HL-60 (cell line): ENCODE measurements at regions not wholly inside any gene's neighbourhood (a gene's known extent, or its start where the extent isn't known, plus 50 kb on each side); places are given as distances from the start of the nearest gene placed in this dataset.

Source experiments
- CTCF ChIP-seq: IDR thresholded peaks from one replicate; pipeline ENCODE4 v1.5.1; 2011; ENCODE audit warnings: low read length, control low read depth, inconsistent platforms; ENCODE audit not compliant: insufficient read depth
- GABPA ChIP-seq: IDR thresholded peaks from 2 replicates; pipeline ENCODE4 v1.6.1; 2012; ENCODE audit warnings: low read depth
- POLR2AphosphoS5 ChIP-seq: IDR thresholded peaks from 2 replicates; pipeline ENCODE4 v1.6.1; 2012; ENCODE audit warnings: low read depth
- REST ChIP-seq: IDR thresholded peaks from 2 replicates; pipeline ENCODE4 v1.6.1; 2012; ENCODE audit warnings: low read depth; ENCODE audit not compliant: insufficient replicate concordance

- TF ChIP-seq CTCF, result no peak
- no peak for TF ChIP-seq POLR2AphosphoS5
- TF ChIP-seq GABPA, result no peak
- TF ChIP-seq REST, result no peak
These were observed 91.1 kb upstream of the KLF13 start for GRCh38 chr15:31235311-31236183.
